IPS-15b (cell line): ENCODE measurements at regions not wholly inside any gene's neighbourhood (a gene's known extent, or its start where the extent isn't known, plus 50 kb on each side); places are given as distances from the start of the nearest gene placed in this dataset.

Source experiments
- H3K27me3 ChIP-seq: one replicate; pipeline ENCODE4 v1.6.1; 2013; ENCODE audit warnings: low read length; ENCODE audit not compliant: control insufficient read depth, insufficient read depth
- H3K36me3 ChIP-seq: one replicate; pipeline ENCODE4 v1.6.1; 2013; ENCODE audit warnings: low read length; ENCODE audit not compliant: control insufficient read depth, insufficient read depth
- H3K4me1 ChIP-seq: one replicate; pipeline ENCODE4 v1.6.1; 2013; ENCODE audit warnings: mild to moderate bottlenecking, low read length; ENCODE audit not compliant: control insufficient read depth, insufficient read depth
- H3K4me3 ChIP-seq: one replicate; pipeline ENCODE4 v1.5.1; 2013; ENCODE audit warnings: low read depth, low read length
- H3K9ac ChIP-seq: one replicate; pipeline ENCODE4 v1.6.1; 2013; ENCODE audit warnings: low read depth, mild to moderate bottlenecking, low read length
- H3K9me3 ChIP-seq: one replicate; pipeline ENCODE4 v1.6.1; 2013; ENCODE audit warnings: mild to moderate bottlenecking, low read length; ENCODE audit not compliant: control insufficient read depth, insufficient read depth

DNA sequence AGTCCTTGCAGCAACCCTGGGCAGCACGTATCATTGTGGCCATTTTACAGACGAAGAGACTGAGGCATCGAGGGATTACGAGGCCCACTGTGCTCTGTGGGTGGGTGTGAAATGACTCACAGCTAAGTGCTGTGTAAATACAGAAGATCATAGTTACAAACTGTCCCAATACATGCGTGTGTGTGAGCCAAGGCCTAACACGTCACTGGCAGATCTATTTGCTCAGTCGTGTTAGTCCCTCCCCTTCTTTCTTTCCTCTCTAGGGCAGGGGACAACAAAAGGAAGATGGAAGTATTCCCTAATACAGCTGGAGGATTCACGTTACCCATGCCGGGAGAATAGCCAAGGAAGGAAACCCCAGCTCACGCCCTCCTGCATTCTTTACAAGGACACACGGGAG is 175.9 kb downstream of the CDC5L start:
- peaks cover 3% of the 10 kb centered on the region for H3K4me1 ChIP-seq
- H3K9ac ChIP-seq: no peak overlapping the region
- H3K9me3 ChIP-seq: no peaks in the 10 kb centered on the region
- H3K36me3 ChIP-seq: no peaks in the 10 kb centered on the region
- H3K27me3 ChIP-seq: peaks cover 2% of the 10 kb centered on the region
- no peak overlapping the region for H3K4me3 ChIP-seq

- Histone ChIP-seq H3K9ac (no peak overlapping the region), H3K9me3 (no peaks in the 10 kb centered on the region), H3K27me3 (peaks cover 2% of the 10 kb centered on the region), H3K4me3 (no peak overlapping the region), H3K4me1 (no peaks in the 10 kb centered on the region), H3K36me3 (no peaks in the 10 kb centered on the region)
These were observed 177.5 kb downstream of the CDC5L start for GRCh38 chr6:44564906-44565524.

DNA sequence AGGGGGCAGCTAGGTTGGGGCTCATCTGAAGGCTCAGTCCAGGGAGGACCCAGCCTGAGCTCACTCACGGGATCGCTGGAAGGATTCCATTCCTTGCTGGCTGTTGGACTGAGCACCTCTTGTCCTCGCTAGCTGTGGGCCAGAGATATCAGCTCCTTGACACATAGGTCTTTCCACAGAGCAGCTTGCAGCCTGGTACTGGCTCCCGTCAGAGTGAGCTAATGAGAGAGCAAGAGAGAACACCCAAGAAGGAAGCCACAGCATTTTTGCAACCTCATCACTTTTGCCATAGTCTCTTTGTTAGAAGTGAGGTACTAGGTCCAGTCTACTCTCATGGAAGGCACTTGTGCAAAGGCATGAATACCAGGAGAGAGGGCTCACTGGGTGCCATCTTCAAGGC is 179.9 kb downstream of the CDC5L start:
- H3K4me3 ChIP-seq: no peak overlapping the region
- H3K9me3 ChIP-seq: no peaks in the 10 kb centered on the region
- peaks cover 2% of the 10 kb centered on the region for H3K27me3 ChIP-seq
- H3K4me1 ChIP-seq: no peaks in the 10 kb centered on the region
- no peak overlapping the region for H3K9ac ChIP-seq
- no peaks in the 10 kb centered on the region for H3K36me3 ChIP-seq

GRCh38 chr6:44569131-44569530 is 181.6 kb downstream of the CDC5L start:
- Histone ChIP-seq H3K4me3 (no peak overlapping the region), H3K9ac (no peak overlapping the region), H3K36me3 (no peaks in the 10 kb centered on the region), H3K27me3 (peaks cover 2% of the 10 kb centered on the region), H3K9me3 (no peaks in the 10 kb centered on the region), H3K4me1 (no peaks in the 10 kb centered on the region)

GRCh38 chr6:44569931-44570385 is 182.5 kb downstream of the CDC5L start:
- Histone ChIP-seq H3K9ac (no peak overlapping the region), H3K27me3 (peaks cover 2% of the 10 kb centered on the region), H3K4me3 (no peak overlapping the region)

GRCh38 chr6:44571510-44571909 is 184.0 kb downstream of the CDC5L start:
- H3K4me3 ChIP-seq: no peak overlapping the region
- H3K4me1 ChIP-seq: no peaks in the 10 kb centered on the region
- no peak overlapping the region for H3K9ac ChIP-seq
- no peaks in the 10 kb centered on the region for H3K9me3 ChIP-seq
- H3K27me3 ChIP-seq: peaks cover 2% of the 10 kb centered on the region
- no peaks in the 10 kb centered on the region for H3K36me3 ChIP-seq

More at GRCh38 chr6:44569931-44570385, 182.5 kb downstream of the CDC5L start:
- Histone ChIP-seq H3K9me3 (no peaks in the 10 kb centered on the region), H3K4me1 (no peaks in the 10 kb centered on the region), H3K36me3 (no peaks in the 10 kb centered on the region)

DNA sequence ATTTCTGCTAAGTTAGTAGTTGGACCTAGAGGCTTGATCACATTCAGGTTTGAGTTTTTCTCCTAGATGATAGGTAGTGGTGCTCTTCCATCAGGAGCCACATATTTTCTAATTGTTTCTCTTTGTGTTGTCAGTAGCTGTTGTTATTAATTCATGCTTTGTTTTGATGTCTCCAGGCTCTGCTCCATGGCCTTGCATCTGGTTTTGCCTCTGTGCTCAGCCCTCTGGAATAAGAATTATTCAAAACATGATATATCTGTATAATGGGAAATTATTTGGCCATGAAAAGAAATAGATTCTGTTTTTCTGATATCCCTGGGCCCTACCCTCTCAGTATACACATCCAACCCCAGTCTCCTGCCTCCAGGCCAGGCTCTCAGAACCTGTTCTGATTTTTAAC is 184.8 kb downstream of the CDC5L start:
- no peaks in the 10 kb centered on the region for H3K36me3 ChIP-seq
- no peak overlapping the region for H3K4me3 ChIP-seq
- no peaks in the 10 kb centered on the region for H3K27me3 ChIP-seq
- no peak overlapping the region for H3K9ac ChIP-seq
- no peaks in the 10 kb centered on the region for H3K9me3 ChIP-seq
- H3K4me1 ChIP-seq: no peaks in the 10 kb centered on the region

DNA sequence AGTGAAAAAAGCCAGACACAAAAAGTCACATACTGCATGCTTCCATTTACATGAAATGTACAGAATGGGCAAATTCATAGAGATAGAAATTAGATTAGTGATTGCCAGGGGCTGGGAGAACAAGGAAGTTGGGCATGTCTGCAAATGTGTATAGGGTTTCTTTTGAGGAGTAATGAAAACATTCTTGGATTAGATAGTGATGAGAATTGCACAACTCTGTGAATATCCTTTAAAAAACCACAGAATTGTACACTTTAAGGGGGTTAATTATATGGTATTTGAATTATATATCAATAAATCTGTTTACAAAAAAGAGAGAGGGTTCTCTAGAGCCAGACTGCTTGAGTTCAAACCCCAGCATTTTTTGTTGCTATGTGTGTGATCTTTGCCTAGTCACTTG is 188.1 kb downstream of the CDC5L start:
- Histone ChIP-seq H3K36me3 (no peaks in the 10 kb centered on the region), H3K4me3 (no peak overlapping the region), H3K9me3 (no peaks in the 10 kb centered on the region), H3K27me3 (no peaks in the 10 kb centered on the region), H3K4me1 (no peaks in the 10 kb centered on the region), H3K9ac (no peak overlapping the region)

GRCh38 chr6:44576132-44576631 is 188.7 kb downstream of the CDC5L start:
- Histone ChIP-seq H3K9ac (no peak overlapping the region), H3K4me3 (no peak overlapping the region), H3K4me1 (no peaks in the 10 kb centered on the region), H3K27me3 (no peaks in the 10 kb centered on the region), H3K9me3 (no peaks in the 10 kb centered on the region), H3K36me3 (no peaks in the 10 kb centered on the region)

DNA sequence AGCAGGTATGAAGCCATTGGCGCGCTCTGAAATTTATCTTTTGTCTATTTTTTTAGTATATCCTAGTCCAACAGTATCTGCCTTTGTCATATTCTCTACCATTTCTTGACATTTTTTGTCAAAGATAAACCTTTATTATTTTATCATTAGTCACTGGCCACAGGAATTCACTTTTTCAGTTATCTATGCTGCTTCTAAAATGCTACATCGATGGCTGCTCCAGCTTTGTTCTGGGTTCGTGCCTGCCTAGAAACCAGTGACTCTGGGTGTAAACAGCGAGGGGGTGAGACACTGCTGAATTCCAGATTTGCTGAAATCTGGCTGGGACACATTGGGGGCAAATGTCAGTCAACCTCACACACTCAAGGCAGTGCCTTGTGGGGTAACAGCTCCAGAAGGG is 193.4 kb downstream of the CDC5L start:
- H3K9ac ChIP-seq: no peak overlapping the region
- H3K27me3 ChIP-seq: no peaks in the 10 kb centered on the region
- no peaks in the 10 kb centered on the region for H3K36me3 ChIP-seq
- H3K9me3 ChIP-seq: no peaks in the 10 kb centered on the region
- no peaks in the 10 kb centered on the region for H3K4me1 ChIP-seq
- H3K4me3 ChIP-seq: no peak overlapping the region

DNA sequence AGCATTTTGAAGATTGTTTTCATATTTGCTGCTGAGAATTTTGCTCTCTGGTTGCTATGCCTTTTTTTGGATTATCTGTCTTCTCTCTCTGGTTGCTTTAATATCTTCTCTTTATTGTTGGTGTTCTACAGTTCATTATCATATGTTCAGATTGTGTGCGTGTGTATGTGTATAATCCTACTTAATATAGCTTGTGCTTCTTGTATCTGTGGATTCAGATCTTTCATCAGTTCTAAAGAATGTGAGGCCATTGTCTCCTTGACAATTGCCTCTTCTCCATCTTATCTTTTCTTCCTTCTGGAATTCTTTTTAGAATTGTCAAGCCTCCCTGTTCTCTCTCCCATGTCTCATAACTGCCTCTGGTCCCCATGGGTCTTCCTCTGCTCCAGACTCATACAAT is 195.4 kb downstream of the CDC5L start:
- no peak overlapping the region for H3K4me3 ChIP-seq
- no peak overlapping the region for H3K9ac ChIP-seq
- H3K27me3 ChIP-seq: no peaks in the 10 kb centered on the region
- no peaks in the 10 kb centered on the region for H3K4me1 ChIP-seq
- no peaks in the 10 kb centered on the region for H3K36me3 ChIP-seq
- H3K9me3 ChIP-seq: no peaks in the 10 kb centered on the region

- no peaks in the 10 kb centered on the region for H3K4me1 ChIP-seq
- no peak overlapping the region for H3K9ac ChIP-seq
- H3K36me3 ChIP-seq: no peaks in the 10 kb centered on the region
- no peaks in the 10 kb centered on the region for H3K9me3 ChIP-seq
- H3K4me3 ChIP-seq: no peak overlapping the region
- no peaks in the 10 kb centered on the region for H3K27me3 ChIP-seq
These were observed 203.0 kb downstream of the CDC5L start for GRCh38 chr6:44590471-44590870.
